GM12873 (cell line): ENCODE measurements at regions not wholly inside any gene's neighbourhood (a gene's known extent, or its start where the extent isn't known, plus 50 kb on each side); places are given as distances from the start of the nearest gene placed in this dataset.

Experiments
- TF ChIP-seq, protein P1 (sequence below): IDR thresholded peaks from 2 replicates; pipeline ENCODE4 v1.5.1; 2012; ENCODE audit warnings: low read depth, mild to moderate bottlenecking, moderate library complexity, low read length, control low read depth; ENCODE audit not compliant: insufficient read depth; ENCODE audit errors: missing control alignments

- TF ChIP-seq, protein P1, sequence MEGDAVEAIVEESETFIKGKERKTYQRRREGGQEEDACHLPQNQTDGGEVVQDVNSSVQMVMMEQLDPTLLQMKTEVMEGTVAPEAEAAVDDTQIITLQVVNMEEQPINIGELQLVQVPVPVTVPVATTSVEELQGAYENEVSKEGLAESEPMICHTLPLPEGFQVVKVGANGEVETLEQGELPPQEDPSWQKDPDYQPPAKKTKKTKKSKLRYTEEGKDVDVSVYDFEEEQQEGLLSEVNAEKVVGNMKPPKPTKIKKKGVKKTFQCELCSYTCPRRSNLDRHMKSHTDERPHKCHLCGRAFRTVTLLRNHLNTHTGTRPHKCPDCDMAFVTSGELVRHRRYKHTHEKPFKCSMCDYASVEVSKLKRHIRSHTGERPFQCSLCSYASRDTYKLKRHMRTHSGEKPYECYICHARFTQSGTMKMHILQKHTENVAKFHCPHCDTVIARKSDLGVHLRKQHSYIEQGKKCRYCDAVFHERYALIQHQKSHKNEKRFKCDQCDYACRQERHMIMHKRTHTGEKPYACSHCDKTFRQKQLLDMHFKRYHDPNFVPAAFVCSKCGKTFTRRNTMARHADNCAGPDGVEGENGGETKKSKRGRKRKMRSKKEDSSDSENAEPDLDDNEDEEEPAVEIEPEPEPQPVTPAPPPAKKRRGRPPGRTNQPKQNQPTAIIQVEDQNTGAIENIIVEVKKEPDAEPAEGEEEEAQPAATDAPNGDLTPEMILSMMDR: no peak
Measured at GRCh38 chr10:29701306-29701705, 66.5 kb upstream of the SVIL start.

- TF ChIP-seq, protein P1: no peak
Measured at GRCh38 chr10:29699621-29700020, 64.8 kb upstream of the SVIL start.

DNA sequence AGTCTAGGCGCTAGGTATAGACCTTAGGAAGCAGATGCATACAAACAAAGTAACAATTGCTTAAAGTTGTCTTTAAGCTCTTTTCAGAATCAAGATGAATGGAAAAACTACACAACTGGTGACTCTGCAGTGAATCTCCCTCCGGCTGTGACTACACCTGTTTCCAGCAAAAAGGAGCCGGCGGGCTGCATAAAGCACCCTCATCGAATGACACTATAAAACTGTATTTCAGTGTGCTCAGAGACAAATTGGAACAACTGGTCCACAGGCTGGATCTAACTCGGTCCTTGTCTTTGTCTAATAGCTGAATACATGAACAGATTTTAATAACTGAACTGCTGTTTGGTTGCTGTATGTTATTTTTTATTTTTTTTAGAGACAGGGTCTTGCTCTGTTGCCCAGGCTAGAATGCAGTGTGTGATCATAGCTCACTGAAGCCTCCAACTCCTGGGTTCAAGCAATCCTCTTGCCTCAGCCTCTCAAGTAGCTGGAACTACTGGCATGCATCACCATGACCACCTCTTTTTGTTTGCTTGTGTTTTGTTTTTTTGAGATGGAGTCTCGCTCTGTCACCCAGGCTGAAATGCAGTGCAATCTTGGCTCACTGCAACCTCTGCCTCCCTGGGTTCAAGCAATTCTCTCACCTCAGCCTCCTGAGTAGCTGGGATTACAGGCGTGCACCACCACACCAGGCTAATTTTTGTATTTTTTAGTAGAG is 64.2 kb upstream of the SVIL start:
- TF ChIP-seq, protein P1: no peak

DNA sequence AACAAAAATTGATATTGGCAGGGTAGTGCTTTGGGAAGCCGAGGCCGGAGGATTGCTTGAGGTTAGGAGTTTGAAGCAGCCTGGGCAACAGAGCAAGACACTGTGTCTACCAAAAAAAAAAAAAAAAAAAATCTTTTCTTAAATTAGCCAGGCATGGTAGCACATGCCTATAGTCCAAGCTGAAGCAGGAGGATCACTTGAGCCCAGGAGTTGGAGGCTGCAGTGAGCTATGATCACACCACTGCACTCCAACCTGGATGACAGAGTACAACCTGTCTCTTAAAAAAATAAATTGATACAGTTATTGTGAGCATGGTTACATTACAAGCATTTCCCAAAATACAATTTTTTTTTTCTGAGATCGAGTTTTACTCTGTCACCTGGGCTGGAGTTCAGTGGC is 59.4 kb upstream of the SVIL start:
- TF ChIP-seq, protein P1: no peak

DNA sequence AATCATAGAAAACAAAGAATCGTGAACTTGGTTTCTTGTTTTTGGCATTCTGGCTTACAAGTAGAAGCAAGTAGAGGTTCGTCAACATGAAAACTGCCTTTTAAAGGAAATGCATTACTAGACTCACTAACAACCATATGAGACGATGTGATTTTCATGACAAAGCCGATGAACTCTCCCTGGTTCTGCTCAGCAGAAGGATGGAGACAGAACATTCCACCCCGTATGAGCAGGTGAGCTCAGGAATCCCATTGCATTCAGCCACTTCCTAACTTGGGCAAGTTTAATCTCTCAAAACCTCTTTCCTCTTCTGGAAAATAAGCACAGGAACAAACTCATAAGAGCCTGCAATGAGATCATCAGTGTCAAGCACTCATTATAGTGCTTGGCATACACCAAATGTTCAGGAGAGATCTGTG is 57.4 kb upstream of the SVIL start:
- TF ChIP-seq, protein P1: no peak

DNA sequence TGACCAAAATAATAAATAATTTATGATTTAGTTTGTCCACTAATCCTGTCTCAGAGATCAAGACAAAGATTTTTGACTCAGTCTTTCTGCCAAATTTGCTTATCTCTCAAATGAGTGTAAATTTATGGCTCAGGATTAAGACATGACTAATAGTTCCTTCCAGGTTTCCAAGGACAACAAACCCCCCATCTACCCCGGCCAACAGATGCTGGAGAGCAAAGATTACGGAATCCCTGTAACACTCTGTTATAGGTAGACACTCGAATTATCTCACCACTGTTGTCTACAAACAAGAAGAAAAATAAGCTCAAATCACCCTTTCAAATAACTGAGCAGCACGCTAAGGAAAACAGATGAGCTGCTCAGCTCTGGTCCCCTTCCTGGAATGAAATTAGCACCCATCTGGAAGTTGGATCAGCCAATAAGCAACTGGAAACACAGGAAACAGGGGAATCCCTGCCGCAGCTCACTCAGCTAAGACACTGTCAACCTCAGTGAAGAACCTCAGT is 56.8 kb upstream of the SVIL start:
- TF ChIP-seq, protein P1: no peak

- TF ChIP-seq, protein P1: no peak
Measured at GRCh38 chr10:29689001-29689400, 54.2 kb upstream of the SVIL start.
